Prostate gland (tissue), 2 donors: ENCODE measurements at regions not wholly inside any gene's neighbourhood (a gene's known extent, or its start where the extent isn't known, plus 50 kb on each side); places are given as distances from the start of the nearest gene placed in this dataset.

Source experiments
- POLR2A ChIP-seq: fragments of 450-650 bp; IDR thresholded peaks from one replicate; pipeline ENCODE4 v1.6.1; 2016; ENCODE audit warnings: antibody characterized with exemption, mild to moderate bottlenecking
- POLR2AphosphoS5 ChIP-seq: sonication (generic); formaldehyde crosslinking; IDR thresholded peaks from one replicate; pipeline ENCODE4 v1.6.1; 2017; ENCODE audit warnings: antibody characterized with exemption
- TF ChIP-seq, protein P1 (sequence below), 4 experiments: fragments of 200-600 bp in 2 of 4; fragments of 450-650 bp in 2 of 4; sonication (generic) in 2 of 4; IDR thresholded peaks; 1 replicate in 3 of 4; 2 replicates in 1 of 4; pipeline ENCODE4 v1.5.1; 2016 to 2019; ENCODE audit warnings: antibody characterized with exemption in 4 of 4, mild to moderate bottlenecking in 2 of 4, moderate library complexity in 2 of 4

DNA sequence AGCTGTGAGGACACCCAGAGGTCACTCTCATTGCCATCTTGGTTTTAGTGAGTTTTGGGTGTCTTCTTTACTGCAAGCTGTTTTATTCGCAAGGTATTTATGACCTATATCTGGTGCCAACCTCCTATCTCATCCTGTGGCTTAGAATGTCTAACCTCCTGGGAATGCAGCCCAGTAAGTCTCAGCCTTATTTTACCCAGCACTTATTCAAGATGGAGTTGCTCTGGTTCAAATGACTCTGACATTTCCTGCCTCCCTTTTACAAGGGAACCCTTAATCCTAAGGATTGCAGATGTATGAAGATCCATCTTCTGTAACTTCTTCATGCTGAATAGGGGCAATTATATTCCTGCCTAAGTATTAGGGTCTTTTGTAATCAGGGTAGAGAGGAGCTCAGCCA lies 708.0 kb downstream of the TMEM182 start:
- TF ChIP-seq, protein P1, sequence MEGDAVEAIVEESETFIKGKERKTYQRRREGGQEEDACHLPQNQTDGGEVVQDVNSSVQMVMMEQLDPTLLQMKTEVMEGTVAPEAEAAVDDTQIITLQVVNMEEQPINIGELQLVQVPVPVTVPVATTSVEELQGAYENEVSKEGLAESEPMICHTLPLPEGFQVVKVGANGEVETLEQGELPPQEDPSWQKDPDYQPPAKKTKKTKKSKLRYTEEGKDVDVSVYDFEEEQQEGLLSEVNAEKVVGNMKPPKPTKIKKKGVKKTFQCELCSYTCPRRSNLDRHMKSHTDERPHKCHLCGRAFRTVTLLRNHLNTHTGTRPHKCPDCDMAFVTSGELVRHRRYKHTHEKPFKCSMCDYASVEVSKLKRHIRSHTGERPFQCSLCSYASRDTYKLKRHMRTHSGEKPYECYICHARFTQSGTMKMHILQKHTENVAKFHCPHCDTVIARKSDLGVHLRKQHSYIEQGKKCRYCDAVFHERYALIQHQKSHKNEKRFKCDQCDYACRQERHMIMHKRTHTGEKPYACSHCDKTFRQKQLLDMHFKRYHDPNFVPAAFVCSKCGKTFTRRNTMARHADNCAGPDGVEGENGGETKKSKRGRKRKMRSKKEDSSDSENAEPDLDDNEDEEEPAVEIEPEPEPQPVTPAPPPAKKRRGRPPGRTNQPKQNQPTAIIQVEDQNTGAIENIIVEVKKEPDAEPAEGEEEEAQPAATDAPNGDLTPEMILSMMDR (IDR thresholded peaks at IDR 0.05) = no peak
- TF ChIP-seq POLR2AphosphoS5 (no peak), POLR2A (no peak)
